ENCODE measurements at regions not wholly inside any gene's neighbourhood (a gene's known extent, or its start where the extent isn't known, plus 50 kb on each side); places are given as distances from the start of the nearest gene placed in this dataset.

GRCh38 chr10:9227679-9228365, 1173.3 kb downstream of the GATA3 start:
- no peak for TF ChIP-seq MAX (IDR thresholded peaks at IDR 0.05)
- TF ChIP-seq ZBTB7A (IDR thresholded peaks at IDR 0.05; ENCODE audit: low read depth): no peak
- TF ChIP-seq TEAD4 (IDR thresholded peaks at IDR 0.05): no peak
- no peak for TF ChIP-seq EP300 (IDR thresholded peaks at IDR 0.05; ENCODE audit: borderline replicate concordance)
- no peak for TF ChIP-seq RAD21 (IDR thresholded peaks at IDR 0.05; ENCODE audit: low read depth)
- TF ChIP-seq CEBPB (IDR thresholded peaks at IDR 0.05): no peak
- no peak for TF ChIP-seq FOXM1 (IDR thresholded peaks at IDR 0.05; ENCODE audit: borderline replicate concordance, low read depth)
- no peak for TF ChIP-seq YY1 (IDR thresholded peaks at IDR 0.05; ENCODE audit: low read depth)
- no peak for TF ChIP-seq CREB1 (IDR thresholded peaks at IDR 0.05; ENCODE audit: low read depth)
- TF ChIP-seq TAF1 (IDR thresholded peaks at IDR 0.05; ENCODE audit: low read depth): no peak
- TF ChIP-seq USF1 (IDR thresholded peaks at IDR 0.05): no peak
- TF ChIP-seq TCF12 (IDR thresholded peaks at IDR 0.05; ENCODE audit: low read depth): no peak
- no peak for TF ChIP-seq EGR1 (IDR thresholded peaks at IDR 0.05)
- TF ChIP-seq NFIC (IDR thresholded peaks at IDR 0.05): no peak
- no peak for TF ChIP-seq REST (IDR thresholded peaks at IDR 0.05; ENCODE audit: low read depth)

GRCh38 chr10:9228771-9229170, 1174.3 kb downstream of the GATA3 start:
- no peak for TF ChIP-seq EP300 (IDR thresholded peaks at IDR 0.05; ENCODE audit: borderline replicate concordance)
- no peak for TF ChIP-seq NFIC (IDR thresholded peaks at IDR 0.05)
- TF ChIP-seq CREB1 (IDR thresholded peaks at IDR 0.05; ENCODE audit: low read depth): no peak
- TF ChIP-seq FOXM1 (IDR thresholded peaks at IDR 0.05; ENCODE audit: borderline replicate concordance, low read depth): no peak
- no peak for TF ChIP-seq TEAD4 (IDR thresholded peaks at IDR 0.05)
- TF ChIP-seq TCF12 (IDR thresholded peaks at IDR 0.05; ENCODE audit: low read depth): no peak
- no peak for TF ChIP-seq USF1 (IDR thresholded peaks at IDR 0.05)
- TF ChIP-seq CEBPB (IDR thresholded peaks at IDR 0.05): no peak
- no peak for TF ChIP-seq ZBTB7A (IDR thresholded peaks at IDR 0.05; ENCODE audit: low read depth)
- no peak for TF ChIP-seq TAF1 (IDR thresholded peaks at IDR 0.05; ENCODE audit: low read depth)
- TF ChIP-seq MAX (IDR thresholded peaks at IDR 0.05): no peak
- TF ChIP-seq YY1 (IDR thresholded peaks at IDR 0.05; ENCODE audit: low read depth): no peak

- no peak for TF ChIP-seq FOXM1 (IDR thresholded peaks at IDR 0.05; ENCODE audit: borderline replicate concordance, low read depth)
- TF ChIP-seq REST (IDR thresholded peaks at IDR 0.05; ENCODE audit: low read depth): no peak
- TF ChIP-seq ZBTB7A (IDR thresholded peaks at IDR 0.05; ENCODE audit: low read depth): no peak
- no peak for TF ChIP-seq USF1 (IDR thresholded peaks at IDR 0.05)
- TF ChIP-seq TAF1 (IDR thresholded peaks at IDR 0.05; ENCODE audit: low read depth): no peak
- TF ChIP-seq CEBPB (IDR thresholded peaks at IDR 0.05): no peak
- TF ChIP-seq CREB1 (IDR thresholded peaks at IDR 0.05; ENCODE audit: low read depth): no peak
- TF ChIP-seq TCF12 (IDR thresholded peaks at IDR 0.05; ENCODE audit: low read depth): no peak
- TF ChIP-seq YY1 (IDR thresholded peaks at IDR 0.05; ENCODE audit: low read depth): no peak
- TF ChIP-seq NFIC (IDR thresholded peaks at IDR 0.05): no peak
- TF ChIP-seq EP300 (IDR thresholded peaks at IDR 0.05; ENCODE audit: borderline replicate concordance): no peak
- no peak for TF ChIP-seq TEAD4 (IDR thresholded peaks at IDR 0.05)
- TF ChIP-seq RAD21 (IDR thresholded peaks at IDR 0.05; ENCODE audit: low read depth): no peak
- no peak for TF ChIP-seq EGR1 (IDR thresholded peaks at IDR 0.05)
- TF ChIP-seq MAX (IDR thresholded peaks at IDR 0.05): no peak
These were observed 1175.3 kb downstream of the GATA3 start for GRCh38 chr10:9229702-9230244.

GRCh38 chr10:9230625-9231024, 1176.1 kb downstream of the GATA3 start:
- no peak for TF ChIP-seq CREB1 (IDR thresholded peaks at IDR 0.05; ENCODE audit: low read depth)
- no peak for TF ChIP-seq TEAD4 (IDR thresholded peaks at IDR 0.05)
- no peak for TF ChIP-seq ZBTB7A (IDR thresholded peaks at IDR 0.05; ENCODE audit: low read depth)
- no peak for TF ChIP-seq TAF1 (IDR thresholded peaks at IDR 0.05; ENCODE audit: low read depth)
- TF ChIP-seq CEBPB (IDR thresholded peaks at IDR 0.05): no peak
- no peak for TF ChIP-seq EP300 (IDR thresholded peaks at IDR 0.05; ENCODE audit: borderline replicate concordance)
- no peak for TF ChIP-seq REST (IDR thresholded peaks at IDR 0.05; ENCODE audit: low read depth)
- TF ChIP-seq RAD21 (IDR thresholded peaks at IDR 0.05; ENCODE audit: low read depth): no peak
- no peak for TF ChIP-seq TCF12 (IDR thresholded peaks at IDR 0.05; ENCODE audit: low read depth)
- no peak for TF ChIP-seq EGR1 (IDR thresholded peaks at IDR 0.05)
- no peak for TF ChIP-seq YY1 (IDR thresholded peaks at IDR 0.05; ENCODE audit: low read depth)
